GM21717 (cell line): ENCODE measurements at regions not wholly inside any gene's neighbourhood (a gene's known extent, or its start where the extent isn't known, plus 50 kb on each side); places are given as distances from the start of the nearest gene placed in this dataset.

Source experiments
- ATAC-seq: cut with Tn5 transposase; IDR thresholded peaks from one replicate; pipeline ENCODE4 v1.9.1; 2021; ENCODE audit warnings: mild to moderate bottlenecking, moderate library complexity; ENCODE audit not compliant: unreplicated experiment

DNA sequence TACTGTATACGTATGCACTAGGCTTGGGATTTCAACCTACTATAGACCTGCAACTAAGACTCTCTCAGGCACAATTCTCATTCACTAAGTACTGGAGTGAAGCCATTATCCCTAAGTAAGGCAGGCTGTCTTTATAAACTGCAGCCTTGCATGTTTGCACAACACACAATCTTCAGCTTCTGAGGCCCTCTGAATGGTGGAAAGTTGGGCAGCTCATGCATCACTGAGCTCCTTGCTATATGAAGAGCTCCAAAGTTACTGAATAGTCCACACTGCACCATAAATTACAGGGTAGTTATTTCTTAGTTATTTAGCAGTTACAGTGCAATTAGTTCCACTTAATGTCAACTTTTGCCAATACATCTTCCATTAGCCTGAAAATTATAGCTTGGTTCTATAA is 384.6 kb downstream of the BRINP1 start:
- ATAC-seq: no peak

DNA sequence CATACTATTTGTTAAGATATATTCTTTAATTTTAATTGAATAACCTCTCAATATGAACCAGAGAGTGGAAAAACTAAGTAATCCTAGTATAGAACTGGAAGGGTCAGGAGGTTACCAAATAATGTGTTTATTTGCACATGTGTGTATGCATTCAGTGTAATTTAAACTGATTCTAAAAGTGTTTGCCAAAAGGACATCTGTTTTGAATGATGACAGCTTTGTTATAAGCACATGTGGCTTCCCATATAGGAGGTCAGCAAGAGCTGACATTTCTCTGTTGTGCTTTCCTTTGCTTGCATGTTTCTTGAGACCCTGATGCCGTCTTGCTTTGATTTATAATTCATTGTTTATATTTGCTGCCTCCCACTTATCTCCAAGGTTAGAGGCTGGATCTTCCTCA is 383.4 kb downstream of the BRINP1 start:
- ATAC-seq: no peak

DNA sequence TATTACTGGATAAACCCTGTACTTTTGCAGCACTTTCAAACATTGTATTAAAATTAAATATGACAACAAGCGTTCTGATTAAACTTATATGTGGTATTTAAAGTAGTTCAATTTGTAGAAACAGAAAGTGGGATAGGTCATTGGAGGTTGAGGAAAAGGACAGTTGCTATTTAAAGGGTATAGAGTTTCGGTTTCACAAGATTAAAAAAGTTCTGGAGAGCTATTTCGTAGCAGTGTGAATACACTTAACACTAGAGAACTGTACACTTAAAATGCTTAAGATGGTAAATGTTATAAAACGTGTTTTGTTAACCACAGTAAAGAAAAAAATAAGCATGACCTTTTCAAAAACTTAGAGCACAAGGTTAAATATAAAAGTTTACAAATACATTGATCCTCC is 382.1 kb downstream of the BRINP1 start:
- no peak for ATAC-seq

DNA sequence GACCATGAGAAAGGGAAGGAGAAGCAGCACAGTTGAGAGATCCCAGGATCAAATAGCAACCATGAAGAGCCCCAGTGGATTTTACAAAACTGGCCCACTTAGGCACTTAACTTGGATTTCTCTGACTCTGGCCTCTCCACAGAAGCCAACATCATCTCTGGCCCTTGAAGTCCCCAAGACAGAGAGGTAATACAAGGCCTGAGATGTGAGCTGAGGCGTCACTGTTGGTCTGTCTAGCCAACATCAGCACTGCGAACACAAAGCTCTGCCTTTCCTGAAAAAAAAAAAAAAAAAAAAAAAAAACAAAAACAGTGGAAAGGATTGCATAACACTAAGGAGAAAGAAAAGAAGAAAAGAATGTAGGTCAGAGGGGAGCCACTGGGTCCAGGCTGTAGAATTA is 378.3 kb downstream of the BRINP1 start:
- ATAC-seq: no peak

DNA sequence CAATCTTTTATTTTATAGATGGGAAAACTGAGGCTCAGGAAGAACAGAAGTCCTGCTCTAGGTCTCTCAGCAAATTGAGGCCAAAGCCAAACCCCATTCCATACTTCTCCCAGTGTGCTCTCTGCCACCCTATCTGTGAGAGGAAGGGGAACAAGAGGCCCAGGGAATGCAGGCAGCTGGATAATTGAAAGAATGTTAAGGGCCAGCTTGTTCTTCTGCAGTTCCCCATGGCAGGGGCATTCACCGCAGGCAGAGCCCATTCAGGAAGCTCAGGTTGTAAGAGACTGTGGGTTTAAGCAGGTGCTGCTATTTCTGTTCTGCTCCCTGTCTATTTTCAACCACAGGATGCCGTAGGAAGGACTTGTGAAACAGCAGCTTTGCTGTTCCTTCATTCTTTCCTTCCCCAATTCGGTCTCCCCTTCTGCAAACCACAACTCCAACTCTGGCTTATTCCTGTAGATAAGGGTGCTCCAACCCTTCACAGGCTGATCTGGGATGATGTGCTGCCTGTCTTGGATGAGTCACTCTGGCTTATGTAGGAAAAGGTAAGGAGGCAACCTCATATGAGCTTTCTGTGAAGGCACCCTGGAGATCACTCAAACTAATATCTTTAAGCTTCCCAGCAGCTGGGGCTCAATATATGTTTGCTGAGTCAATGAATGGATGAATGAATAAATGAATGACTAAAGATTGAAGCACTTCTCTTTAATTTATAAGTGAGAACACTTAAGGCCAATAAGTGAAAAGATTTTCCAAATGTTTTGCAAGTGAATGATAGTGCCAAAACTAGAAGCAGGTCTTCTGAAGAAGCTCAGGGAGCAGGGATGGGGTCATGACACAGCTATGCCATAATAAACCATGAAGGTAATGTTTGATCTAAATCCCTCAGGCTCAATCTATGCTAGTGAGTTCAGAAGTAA is 377.6 kb downstream of the BRINP1 start:
- ATAC-seq: no peak

DNA sequence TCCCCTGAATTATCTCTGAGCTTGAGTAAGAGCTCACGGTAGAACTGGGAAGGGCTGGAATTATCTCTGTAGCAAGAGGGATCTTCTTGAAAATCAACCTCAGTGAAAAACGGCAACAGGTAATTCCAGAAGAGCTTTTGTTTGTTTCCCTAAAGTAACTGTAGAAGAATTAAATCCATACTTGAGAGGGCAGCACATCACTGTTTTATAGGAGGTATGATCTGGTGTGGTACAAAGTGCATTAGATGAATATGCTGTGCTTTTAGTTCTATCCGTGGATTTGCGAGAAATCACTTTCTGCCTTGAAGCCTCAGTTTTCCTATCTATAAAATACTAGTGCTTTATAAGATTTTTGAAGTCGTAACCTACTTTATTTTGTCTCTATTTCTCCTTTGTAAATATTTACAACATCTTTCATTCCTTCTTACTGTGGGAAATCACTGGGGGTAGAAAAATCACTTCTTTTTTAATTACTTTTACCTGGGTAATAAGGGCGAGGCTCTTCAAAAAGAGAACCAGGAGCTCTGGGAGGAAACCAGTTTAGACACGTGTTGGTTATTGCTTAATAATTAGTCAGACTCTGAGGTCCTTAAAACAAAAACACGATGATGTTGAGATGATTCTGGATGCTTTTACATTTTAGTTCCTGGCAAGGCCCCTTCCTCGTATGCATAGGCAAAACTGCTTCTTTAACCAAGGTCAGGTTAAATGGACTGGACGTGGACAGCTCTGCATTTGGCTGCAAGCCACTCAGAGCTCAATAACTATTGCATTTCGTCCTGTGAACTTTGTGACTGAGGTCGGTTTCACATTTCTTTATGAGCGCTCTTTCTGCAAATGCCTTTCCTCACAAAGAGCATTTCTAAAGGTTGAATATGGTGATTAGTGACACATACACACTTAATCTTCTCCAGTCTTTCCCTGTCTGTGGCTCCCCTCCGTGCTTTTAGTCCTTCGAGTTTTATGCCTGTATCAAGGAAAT is 376.1 kb downstream of the BRINP1 start:
- no peak for ATAC-seq

DNA sequence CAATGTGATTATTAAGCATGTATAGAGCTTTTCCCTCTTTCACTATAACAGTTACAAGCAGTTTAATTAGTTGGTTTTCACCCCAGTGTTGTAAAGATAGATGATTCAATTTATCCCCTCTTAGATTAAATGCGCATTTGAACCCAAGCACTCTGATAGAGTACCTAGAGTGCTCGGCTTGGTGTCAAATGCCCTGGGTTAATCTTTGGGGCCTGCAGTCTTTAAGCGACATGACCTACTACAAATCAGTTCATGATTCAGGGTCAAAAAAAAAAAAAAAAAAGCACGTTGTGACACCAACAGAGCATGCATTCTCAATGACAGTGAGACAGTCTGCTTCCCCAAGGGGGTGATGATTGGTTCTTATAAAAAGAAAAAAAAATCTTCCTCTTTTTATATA is 375.3 kb downstream of the BRINP1 start:
- ATAC-seq: no peak

DNA sequence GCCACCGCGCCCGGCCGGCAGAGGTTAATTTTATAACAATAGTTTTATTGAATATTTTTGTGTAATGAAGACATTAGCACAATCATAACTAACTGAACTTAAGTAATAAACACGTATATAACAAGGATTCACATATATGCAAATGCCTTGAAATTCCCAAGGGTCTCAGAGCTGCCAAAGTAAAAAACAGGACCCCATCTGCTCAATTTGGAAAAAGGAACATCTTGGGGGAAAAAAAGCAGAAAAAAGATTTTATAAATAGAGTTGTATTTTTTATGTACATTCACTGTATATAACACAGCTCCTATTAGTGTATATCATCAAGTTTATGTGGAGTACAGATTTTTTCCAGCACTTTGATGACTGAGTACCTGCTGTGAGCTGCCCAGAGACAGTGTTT is 366.7 kb downstream of the BRINP1 start:
- ATAC-seq: no peak

DNA sequence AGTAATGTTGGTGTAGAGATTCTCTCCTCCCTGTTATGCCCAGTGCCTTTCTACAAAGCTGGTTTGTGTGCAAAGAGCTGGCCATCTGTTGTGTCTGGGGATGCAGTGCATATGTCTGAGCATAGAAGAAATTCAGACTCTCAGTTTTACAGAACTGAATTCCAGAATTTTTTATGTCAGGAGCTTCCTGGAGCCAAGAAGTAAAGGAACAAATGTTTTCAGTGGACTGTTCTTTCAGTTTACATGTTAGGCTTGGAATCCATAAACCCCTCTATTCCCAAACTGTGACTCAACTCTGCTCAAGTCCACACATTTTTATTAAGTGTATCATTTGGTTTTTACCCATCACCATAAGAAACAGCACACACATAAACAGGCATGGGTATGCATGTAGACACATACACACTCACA is 366.0 kb downstream of the BRINP1 start:
- ATAC-seq: no peak

DNA sequence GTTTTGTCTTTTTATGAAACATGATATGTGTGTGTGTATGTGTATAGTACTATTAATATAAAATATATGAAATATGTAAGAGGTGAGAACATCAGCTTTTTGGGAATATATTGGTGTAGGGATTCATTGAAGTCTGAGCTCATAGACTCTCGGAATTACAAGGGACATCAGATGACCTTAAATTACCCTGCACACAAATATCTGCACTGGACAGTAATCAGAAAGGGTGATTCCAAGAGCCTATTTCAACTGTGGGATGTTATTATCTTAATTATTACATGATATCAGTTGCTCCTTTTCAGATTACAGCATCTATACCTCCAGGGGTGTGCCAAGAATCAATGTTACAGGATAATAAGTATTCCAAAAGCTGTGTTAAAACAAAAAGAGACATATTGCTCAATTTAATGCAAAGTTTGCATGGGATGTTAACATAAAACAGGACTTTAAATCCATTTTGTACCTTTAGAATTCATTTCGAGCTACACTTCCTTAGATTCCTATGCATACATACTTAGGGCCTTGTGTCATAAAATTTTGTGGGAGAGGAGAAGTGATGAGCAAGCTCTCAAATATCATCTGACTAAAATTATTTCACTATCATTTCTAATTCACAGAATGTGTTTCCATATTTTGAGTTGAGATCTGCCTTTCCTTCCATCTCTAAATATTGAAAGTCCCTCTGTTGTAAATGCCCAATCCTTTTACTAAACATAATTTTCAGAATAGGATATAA is 365.2 kb downstream of the BRINP1 start:
- no peak for ATAC-seq

DNA sequence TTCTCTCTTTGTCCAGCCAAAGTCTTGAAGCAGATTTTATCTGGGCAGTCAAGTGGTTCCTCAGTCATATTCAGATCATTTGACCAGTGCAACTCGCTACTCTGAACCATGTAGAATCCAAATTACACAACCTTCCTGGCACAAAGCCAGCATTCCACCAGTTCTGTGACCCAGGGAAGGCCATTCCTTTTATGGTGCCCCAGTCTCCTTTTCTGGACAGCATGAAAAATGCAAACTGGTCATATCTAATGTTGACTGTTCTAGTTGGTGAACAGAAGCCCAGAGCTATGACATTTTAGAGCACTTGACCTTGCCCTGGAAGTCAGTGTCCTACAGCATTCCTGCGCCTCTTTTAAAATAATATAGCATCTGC is 364.6 kb downstream of the BRINP1 start:
- no peak for ATAC-seq

DNA sequence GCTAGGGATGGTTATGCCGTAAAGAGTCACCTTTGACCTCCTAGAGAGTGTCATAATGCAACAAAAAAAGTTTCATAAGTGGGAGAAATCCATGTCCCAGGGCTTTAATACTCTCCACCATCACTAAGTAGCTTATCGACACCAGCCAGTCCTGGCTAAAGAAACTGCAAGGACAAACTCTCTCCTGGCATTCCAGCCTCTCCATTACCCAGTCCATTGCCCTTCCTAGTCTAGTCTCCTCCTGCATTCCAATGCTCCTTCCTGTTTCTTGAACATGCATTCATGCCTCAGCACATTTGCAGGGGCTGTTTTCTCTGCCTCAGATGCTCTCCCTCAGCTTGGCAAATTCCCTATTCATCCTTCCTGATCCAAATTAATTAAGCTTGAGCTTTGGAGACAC is 364.1 kb downstream of the BRINP1 start:
- no peak for ATAC-seq

DNA sequence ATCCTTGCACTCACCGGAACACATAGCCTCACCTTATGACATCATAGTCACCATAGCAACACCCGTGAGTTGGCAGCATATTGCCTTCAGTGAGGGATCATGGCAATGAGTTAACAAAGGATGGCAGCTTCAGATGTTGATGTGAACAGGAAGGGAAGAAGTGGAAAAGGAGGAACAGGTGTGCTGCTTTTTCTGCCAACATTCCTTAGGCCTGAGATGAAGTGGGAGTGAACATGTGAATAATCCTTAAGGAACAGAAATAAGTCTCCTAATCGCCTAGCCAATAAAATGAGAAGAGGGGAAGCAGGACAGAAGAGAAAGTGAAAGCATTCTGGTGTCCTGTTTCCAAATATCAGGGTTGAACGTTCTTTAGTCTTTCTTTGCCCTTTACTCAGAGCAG is 360.0 kb downstream of the BRINP1 start:
- no peak for ATAC-seq

DNA sequence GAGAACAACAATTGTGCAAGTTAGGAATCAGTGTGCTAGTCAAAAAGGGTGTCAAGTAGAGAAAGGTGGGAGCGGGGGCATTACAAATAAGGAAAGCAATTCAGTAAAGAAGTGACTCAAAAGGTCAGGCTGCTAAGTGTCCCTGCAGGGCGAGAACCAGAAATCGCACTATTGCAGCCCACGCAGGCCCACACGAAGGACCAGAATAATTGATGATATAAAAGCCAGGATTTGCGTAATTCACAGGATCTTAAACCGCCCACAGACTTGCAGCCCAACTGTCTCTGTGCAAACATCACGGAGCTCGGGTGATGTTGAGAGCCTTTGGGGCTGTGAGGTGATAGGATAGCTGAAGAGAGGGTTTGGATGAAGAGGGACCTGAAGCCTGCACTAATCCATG is 349.0 kb downstream of the BRINP1 start:
- no peak for ATAC-seq

DNA sequence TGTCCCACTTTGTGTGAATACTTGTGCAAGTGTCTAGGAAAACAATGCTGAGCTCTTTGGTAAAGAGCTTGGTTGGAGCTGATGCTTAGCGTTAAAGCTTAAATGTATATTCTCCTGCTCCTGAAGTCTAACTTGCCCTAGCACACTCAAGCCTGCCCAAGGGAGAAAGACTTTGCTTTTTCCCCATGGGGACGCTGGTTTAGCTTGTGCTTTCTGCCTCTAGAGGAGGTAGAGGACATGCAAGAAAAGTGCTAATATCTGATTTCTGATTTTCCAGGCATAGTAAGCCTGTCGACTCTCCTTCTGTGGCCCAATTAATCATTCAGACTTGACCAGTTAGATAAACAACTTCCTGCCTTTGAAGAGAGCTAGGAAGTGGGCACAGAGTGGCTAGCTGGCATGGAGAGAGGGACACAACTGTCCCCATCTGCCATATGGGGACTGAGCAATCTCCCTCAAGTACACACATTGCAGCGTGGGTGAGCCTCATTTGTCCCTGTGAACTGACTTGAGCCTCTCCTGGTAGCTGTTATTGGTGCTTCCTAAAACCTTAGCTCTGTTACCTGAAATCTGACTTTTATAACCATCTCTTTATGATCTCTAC is 348.4 kb downstream of the BRINP1 start:
- no peak for ATAC-seq

DNA sequence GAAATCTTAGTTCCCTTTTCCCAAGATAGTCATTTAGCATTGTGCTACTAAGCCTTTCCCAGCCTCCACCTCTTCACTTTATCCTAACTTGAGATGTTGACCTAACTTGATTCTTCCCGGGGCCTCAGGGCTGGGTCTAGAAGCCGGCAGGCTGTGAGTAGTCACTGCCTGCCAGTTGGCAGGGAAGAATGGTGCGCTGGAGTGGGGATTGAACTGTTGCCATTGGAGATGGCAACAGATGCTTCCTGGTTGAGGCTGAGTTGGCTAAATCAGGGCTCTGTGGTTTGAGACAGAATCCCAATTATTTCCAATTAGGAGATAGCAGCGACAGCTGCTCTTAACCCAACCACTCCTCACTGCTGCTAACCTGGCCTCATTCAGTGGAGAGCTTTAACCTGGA is 343.1 kb downstream of the BRINP1 start:
- no peak for ATAC-seq

DNA sequence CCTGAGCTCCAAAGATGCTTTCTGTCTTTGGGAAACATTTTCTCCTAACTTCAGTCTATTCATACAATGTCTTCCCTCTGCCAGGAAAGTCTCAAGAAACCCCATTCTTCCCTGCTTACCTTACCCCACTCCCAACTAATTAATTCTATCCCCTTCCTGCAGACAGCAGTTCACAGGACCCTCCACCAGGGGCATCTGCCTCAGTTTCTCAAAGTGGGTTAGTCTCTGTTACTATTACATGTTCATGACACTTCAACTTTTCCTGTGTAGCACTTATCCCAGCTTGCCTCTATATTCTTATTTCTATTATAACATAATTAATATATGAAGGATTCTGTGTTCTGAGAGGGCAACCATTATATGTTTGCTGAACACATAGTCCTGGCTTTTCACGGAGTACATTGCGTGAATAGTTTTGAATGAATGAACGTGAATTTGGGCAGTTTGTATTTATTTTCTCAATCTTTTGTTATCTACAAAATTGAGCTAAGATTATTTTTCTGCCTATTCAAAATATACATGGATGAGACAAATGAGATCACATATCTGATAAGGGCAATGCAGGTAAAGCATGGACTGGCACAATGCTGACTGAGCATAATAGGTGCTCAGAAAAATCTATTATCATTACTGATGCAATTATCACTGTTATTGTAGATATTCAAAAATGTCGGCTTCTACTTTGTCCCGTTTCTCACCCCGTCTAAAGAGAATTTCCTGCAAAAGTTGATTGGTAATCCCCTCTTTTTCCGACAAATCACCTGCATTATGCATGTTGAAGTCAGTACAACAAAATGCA is 341.1 kb downstream of the BRINP1 start:
- ATAC-seq: no peak

DNA sequence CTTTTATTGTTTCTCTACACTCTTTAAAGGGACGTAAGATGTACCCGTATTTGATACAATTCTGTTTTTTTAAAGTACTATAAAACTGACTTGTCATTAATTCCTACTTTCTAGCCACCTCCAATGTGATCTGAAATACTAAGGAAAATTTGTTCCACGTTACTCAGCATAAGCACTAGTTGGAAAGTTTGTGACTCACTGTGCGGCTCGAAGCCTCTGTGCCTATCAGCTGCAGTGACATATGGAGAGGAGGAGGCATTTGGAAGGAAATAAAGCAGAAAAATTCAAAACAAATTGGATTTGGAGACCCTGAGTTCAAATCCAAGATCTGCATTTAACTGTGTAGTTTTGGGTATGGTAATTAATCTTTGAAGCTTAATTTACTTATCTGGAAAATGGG is 339.3 kb downstream of the BRINP1 start:
- ATAC-seq: no peak

DNA sequence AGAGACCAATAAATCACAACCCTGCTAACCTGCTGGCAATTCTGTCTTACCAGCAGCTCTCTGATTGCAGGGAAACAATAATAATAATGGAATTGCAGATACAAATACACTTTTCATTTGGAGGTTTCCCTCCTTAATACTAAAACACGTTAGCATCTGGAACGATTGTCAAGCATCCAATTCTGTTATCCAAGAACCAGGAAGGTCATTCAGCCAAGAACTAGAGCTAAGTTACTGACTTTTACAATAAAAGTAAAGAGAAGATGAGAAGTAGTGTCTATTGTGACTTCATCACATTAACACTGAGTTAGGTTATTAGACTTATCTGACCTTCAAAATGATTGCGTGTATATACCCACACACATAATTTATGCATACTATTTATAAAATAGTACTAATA is 335.6 kb downstream of the BRINP1 start:
- ATAC-seq: no peak

DNA sequence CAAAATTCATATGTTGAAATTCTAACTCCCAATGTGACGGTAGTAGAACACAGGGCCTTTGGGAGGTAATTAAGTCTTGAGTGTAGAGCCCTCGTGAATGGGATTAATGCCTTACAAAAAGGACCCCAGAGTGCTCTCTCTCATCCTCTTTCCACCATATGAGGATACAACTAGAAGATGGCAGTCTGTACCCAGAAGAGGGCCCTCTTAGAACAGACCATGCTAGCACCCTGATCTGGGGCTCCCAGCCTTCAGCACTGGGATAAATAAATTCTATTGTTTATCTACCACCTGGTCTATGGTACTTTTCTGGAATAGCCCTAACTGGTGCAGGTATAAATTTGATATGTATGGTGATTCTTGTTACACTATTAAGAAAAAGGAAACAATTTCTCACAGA is 332.3 kb downstream of the BRINP1 start:
- ATAC-seq: no peak
